ENCODE measurements at regions not wholly inside any gene's neighbourhood (a gene's known extent, or its start where the extent isn't known, plus 50 kb on each side); places are given as distances from the start of the nearest gene placed in this dataset.

DNA sequence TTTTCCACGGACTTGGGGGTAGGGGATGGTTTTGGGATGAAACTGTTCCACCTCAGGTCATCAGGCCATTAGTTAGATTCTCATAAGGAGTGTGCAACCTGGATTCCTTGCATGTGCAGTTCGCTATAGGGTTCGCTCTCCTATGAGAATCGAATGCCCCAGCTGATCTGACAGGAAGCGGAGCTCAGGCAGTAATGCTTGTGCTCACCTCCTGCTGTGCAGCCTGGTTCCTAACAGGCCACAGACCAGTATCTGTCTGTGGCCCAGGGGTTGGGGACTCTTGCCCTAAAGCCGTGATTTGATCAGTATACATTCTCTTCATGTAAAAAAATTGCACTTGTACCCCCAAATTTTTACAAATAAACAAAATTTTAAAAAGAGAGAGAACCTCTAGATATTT lies 219.4 kb upstream of the CPNE8 start:
- DNase-seq, result no peak

DNA sequence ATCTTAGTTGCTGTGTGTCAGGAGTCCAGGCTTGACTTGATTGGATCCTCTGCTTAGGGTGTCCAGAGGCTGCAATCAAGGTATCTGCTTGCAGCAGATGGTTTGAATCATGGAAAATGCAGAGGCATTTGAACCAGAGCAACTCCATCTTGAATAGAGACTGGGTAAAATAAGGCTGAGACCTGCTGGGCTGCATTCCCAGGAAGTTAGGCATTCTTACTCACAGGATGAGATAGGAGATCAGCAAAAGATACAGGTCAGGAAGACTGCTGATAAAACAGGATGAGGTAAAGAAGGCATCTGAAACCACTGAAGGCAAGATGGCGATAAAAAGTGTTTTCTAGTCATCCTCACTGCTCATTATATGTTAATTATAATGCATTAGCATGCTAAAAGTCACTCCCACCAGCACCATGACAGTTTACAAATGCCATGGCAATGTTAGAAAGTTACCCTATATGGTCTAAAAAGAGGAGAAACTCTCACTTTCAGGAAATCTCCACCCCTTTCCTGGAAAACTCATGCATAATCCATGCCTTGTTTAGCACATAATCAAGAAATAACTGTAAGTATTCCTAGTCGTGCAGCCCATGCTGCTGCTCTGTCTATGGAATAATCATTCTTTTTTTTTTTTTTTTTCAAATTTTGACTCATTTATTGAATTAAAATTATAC lies 218.3 kb upstream of the CPNE8 start:
- DNase-seq, result no peak

DNA sequence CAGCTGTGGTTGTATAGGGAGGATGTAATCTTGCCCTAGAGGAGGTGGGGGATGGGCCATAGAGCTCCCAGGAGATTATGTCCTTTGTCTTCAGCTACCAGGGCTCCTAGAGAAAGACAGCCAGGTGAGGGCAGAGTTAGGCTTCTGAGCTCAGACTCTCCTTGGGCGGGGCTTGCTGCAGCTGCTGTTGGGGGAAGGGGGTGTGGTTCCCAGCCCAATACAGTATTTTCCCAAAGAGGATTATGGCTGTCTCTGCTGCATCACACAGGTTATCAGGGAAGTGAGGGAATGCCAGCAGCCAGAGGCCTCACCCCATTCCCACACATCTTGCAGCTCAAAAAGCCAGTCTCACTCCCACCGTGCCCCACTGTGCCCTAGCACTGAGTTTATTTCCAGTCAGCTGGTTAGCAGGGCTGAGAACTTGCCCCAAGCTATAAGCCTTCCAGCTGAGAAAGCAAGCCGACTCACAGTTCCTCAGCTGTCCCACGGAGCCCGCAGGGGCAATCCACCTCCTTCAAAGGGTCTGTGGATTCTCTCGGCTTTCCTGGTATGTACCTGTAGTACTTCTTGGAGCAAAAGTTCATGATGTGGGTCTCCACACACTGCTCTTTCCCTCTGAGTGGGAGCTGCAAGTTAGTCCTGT lies 217.3 kb upstream of the CPNE8 start:
- DNase-seq, result no peak

DNA sequence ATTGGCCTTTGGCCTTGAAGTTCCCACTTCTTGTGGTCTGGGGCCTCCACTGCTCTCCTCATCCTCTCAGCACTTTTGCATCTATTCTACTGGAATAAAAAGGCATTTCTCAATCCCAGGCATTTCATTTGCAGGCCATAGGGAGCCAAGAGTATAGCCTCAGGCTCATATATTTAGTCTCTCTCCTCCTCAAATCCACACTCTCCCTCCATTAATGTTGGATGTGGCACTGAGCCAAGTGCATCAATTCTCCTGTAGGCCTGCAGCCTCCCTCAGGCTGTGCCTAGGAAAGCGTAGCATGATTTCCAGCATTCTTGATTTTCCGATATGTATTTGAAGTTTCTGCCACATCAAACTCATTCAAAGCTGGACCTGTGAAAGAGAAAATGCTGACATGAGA lies 211.5 kb upstream of the CPNE8 start:
- no peak for DNase-seq

DNA sequence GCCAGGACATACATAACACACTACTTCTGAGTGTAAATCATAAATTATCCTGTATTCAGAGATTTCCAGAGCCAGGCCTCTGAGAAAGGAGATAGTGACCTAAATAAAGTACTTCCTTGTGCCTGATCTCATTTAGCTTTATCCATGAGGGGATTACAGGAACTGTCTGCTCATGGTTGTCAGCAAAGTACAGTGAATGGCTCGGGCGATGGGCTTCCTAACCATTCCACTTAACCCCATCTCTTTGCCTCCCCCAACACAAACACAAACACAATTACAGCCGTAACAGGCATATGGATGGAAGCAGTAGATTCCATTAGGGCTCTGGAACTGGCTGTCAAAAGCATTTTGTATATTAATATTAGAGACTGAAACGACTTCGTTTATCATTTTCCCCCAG lies 206.7 kb upstream of the CPNE8 start:
- DNase-seq, result no peak

DNA sequence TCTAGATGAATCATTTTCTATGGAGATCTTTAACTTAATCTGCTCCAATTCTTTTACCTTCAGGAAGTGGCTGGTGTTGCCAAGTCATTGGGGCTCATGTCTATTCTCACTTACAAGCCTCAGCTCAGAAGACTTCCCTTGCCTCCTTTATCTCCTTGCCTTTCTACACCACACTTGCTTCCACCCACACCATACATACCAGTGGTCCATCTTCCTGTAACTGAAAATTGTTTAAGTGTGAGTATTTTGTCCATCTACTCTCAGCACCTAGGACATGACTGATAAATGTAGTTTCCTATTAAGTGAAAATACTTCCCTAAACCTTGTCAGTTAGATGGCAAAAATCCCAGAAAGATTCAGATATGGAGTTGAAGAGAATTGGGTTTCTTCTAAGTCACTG lies 199.7 kb upstream of the CPNE8 start:
- no peak for DNase-seq

DNA sequence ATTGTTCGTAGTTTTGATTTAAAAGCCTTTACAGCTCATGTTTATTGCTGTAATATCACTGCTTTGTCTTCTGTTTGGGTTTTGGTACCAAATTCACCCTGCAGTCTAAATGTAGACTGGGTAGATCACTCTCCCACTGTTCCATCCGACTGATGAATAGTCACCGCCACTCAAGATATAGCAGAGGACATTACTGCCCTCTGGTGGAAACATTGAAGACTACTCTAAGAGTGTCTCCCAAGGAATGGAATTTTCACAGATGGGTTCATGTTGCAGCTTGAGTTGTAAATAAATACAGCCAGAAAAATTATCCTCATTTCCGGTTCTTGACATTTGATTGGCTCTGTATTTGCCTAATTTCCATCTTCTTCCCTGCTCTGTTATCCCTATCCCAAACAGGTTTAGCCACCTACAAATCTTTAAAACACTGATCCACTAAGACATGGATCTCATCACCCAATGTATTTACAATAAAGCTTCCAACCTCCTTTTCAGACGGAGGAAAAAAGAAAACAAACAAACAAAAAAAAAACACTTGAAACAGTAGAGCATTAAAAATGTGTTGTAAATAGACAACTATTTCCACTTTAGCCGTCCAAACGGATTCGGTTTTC lies 198.3 kb upstream of the CPNE8 start:
- peak; percentile 43 for DNase-seq

DNA sequence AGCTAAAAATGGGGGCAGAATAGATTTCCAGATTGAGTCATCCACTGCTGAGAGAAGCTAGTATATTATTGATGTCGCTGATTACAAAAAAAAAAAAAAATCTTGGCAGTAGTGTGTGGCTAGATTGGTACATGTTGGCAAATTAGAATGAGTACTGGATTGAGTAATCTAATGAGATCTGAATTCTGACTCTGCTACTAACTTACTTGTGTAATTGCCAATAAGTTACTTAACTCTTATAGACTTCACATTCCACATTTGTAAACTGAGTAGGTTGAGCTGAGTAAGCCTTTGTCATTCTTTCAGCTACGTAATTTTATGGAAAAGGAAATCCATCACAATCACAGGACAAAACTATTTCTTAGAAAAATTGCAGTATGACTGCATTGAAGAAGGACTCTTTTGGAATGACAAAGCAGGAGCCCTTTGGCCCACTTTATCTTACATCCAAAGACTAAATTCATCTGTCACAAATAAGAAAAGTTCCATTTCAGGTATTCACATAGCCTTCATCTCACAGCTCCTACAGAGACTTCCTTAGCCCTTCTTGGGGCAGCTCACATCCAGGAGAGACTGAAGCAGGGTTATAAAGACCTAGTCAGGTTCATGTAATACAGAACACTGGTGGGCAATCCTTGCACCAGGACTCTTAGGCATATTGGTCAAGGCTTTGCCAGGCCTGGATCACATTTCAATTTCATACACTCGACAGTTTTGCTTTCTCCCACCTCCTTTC lies 197.3 kb upstream of the CPNE8 start:
- no peak for DNase-seq

DNA sequence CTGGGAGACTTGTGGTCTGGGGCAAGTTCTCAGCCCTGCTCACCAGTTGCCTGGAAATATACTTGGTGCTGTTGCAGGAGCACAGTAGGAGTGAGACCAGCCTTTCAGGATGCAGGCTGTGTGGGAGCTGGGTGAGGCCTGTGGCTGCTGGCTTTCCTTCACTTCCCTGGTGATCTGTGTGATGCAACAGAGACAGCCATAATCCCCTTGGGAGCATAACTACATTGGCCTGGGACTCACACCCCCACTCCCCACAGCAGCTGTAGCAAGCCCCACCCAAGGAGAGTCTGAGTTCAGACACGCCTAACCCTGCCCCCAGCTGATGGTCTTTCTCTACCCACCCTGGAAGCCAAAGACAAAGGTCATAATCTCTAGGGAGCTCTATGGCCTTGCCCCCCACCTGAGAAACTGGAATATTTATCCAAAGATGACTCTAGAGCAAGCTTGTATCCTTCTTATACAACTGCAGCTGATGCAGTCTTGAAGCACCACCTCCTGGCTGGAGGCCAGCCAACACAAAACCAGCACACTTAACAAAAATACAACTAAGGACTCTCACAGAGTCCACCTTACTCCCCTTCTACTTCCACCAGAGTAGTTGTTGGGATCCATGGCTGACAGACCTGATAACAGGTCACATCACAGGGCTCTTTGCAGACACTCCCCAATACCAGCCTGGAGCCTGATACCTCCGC lies 190.4 kb upstream of the CPNE8 start:
- no peak for DNase-seq

DNA sequence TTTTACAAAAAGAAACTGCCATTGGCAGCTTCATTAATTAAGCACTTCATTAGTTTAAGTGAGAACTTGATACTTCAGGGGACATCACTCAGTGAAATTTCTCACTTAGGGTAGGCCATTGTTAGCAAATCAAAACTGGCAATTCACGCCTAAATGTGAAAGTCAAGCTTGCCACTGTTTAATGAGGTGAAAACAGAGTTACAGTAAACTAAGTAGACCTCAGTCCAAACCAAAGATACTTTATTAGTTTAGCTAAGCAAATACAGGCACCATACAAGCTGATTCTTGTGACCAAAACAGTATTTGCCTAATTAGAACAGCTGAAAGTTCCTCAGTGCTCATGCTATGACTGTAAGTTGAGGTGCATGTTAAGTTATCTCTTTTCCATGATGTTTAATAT lies 176.5 kb upstream of the CPNE8 start:
- DNase-seq, result no peak

DNA sequence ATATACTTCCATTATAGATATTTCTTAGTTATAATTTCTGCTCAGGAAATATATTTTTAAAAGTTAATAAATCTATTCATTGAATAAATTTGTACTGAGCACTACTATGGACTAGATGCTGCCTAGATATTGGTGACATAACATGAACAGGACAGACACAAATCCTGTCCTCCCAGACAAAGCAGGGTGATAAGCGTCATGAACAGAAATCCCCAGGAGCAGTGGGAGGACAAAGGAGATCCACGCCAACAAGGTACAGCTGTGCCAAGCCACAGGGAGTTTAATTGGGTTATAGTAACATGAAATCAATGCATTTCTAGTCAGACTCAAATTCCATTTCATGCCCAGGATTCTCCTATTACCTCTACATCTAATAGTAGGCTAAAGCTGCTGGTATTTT lies 171.8 kb upstream of the CPNE8 start:
- DNase-seq, result no peak

DNA sequence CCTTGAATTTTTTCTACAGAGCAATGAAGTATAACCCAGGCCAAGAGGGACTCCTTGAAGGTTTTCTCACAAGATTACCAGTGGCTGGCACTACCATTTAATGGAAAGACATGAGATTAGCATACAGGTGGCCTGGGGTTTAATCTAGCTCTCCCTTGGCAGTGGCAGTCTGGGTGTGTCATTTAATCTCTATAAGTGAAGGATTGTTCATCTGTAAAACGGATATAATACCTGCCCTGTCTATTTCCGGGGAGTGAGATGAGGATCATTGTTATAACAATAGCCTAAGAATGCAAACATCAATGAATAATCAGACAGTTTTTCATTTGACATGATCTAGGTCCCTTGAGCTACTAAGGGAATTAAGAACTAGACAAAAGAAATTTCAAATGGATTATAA lies 168.7 kb upstream of the CPNE8 start:
- DNase-seq, result no peak

DNA sequence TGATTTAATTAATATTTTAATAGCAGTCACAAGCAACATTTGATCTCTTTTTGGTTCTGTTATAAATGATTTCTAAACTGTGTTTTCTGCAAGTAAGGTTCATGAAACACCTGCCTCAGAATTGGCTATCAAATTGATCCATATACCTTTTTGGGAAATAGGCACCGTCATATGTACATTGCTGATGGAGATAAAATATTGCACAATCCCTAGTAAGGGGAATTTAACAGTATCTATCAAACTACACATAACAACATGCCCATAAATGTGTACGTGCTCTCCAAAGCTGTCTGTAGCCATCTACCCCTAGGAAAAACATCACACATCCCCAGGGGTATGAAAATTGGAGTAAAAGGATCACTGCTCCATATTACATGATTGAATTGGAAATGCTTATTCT lies 167.3 kb upstream of the CPNE8 start:
- DNase-seq, result no peak

DNA sequence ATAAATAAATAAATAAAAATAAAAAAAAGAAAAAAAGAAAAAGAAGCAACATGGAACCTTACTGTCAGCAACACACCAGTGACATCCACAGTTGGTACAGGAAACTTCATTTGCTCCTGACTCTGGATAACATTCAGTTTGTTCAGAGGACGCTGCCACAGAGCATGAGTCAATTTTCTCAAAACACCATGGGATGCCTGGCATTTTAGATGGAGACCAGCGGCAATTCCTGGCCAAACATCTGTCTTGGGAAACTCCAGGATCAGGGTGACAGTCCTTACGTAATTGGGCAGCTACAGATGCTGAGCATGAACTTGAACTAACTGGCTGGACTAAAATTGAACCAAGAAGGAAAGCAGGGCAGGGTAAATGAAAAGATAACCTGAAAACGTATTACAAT lies 166.2 kb upstream of the CPNE8 start:
- no peak for DNase-seq

DNA sequence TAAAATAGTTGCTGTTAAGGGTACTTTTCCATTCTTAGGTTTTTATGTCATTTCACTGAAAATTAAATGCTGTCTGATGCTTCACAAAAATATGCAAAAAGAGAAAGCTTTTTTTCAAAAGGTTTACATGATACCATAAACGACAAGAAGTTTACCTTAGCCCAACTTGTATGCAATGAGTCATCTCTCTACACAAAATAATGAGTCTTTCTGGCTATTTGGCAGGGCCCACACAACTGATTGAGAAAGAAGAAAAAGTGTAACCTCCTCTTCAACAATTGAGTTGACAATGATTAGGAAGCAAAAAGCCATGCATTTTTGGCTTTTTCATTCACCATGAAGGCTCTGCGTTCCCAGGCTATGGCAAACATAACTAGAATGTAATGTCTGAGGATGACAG lies 165.4 kb upstream of the CPNE8 start:
- no peak for DNase-seq

DNA sequence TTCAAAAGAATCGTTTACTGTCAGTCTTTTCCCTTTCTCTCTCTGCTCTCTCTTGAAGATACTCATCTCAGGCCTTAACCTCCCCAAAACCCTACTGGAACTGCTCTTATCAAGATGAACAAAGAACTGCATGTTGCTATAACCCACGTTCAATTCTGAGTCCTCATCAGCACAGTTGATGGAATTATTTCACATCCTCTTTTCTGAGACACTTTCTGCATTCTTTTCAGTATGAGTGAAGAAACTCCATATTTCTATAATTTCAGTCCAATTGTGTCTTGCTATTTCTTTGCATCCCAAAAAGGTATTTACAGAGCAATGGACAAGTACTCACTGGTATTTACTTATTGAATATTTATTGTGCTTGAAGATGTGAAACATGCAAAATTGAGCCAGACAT lies 160.1 kb upstream of the CPNE8 start:
- no peak for DNase-seq

DNA sequence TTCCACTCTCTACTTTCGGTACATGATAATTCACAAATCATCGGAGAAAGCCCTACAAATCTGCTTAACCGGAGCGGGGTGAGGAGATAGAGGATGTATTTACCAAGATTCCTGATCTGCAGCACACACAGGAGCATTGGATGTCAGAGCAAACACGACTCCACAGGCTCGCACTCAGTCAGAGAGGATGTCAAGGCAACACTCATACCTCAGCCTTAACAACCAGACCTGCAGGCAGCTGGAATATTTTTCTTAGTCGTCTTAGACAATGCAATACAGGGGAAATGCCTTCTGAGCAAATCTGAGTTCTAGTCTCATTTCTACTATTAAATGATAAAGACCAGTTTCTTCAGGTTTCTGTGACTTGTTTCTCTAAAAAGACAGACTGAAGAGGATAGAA lies 159.3 kb upstream of the CPNE8 start:
- no peak for DNase-seq

DNA sequence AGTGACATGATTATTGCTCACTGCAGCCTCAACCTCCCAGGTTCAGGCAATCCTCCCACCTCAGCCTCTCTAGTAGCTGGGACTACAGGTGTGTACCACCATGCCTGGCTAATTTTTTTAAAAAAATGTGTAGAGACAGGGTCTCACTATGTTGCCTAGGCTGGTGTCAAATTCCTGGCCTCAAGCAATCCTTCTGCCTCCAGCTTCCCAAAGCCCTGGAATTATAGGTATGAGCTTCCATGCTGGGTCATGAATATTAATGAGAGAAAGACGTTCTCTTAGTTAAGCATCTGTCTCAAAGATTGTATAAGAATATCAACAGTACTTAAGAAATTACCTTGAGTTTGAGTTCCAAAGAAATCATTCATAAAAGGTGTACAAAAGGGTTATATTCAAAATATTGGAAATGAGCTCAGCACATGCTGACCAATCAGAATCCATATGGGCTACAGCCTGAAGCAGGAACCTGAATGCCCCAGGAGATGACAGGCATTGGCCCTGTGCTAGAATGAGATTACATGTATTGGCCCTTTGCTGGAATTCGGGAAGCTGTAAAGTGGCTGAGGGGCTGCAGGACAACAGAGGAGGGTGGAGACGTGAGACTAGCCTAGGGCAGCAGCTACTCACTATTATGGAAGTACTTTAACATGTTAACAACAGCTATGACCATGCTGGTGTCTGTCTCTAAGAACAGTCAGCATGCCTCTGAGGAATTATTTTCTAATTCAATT lies 157.0 kb upstream of the CPNE8 start:
- no peak for DNase-seq

DNA sequence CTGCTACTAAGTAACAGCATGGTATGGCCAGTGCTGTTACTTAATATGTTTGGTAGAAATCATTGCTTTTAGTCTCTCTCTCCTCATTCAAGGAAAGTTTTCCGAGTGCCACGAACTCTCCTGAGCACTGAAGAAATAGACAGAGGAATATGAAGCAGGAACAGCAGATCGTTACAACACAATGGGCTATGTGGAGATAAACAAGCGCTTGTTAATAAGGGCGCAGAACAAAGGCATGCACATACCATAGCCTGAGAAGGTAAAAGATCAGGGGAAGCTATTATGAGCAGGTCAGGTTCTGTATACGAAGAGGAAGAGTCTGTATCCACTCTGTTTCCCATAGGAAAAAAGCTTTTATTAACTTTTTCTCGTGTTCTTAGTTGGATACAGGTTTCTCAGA lies 156.2 kb upstream of the CPNE8 start:
- no peak for DNase-seq

DNA sequence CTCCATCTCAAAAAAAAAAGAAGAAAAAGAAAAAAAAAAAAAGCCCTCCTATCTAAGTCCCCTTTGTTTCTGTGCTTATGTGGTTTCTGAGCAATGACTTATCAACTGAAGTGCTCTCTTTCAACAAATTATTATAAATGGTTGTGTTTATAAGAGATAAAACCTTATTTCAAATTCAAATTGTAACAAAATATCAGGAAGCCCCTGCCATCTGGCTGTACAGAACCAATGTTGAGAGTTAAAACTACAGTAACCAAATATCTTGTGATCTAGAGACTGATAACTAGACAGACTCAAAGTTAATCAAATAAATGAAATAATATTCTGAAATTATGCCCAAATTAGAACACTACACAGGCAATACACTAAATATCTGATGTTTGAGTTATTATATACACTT lies 143.0 kb upstream of the CPNE8 start:
- DNase-seq, result no peak

DNA sequence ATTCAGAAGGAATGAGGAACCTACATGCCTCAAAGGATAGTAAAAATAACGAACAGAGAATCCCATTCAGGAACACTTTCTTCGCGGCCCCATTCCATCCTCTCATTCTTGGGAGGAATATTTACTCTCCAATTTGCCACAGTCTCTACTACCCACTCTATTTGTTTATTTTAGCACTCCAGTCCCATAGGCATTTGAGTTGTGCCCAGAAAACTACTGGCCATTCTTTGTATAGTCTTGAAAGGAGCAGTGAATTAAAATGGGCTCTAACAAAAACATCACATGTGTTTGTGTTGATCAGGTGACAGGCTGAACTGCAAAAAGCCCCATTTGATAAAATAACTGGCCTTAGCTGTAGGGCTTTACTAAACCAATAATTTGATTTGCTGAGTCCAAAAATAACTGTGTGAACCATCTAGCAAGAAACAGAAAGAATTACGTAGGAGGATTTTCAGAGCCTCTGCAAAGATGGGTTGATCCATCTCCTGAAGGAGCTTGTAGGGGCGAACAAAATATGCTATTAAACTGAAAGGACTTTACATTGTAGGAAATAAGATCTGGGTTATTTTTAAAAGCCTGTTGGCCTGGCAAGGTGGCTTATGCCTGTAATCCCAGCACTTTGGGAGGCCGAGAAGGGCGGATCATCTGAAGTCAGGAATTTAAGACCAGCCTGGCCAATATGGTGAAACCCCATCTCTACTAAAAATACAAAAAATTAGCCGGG lies 142.3 kb upstream of the CPNE8 start:
- no peak for DNase-seq

DNA sequence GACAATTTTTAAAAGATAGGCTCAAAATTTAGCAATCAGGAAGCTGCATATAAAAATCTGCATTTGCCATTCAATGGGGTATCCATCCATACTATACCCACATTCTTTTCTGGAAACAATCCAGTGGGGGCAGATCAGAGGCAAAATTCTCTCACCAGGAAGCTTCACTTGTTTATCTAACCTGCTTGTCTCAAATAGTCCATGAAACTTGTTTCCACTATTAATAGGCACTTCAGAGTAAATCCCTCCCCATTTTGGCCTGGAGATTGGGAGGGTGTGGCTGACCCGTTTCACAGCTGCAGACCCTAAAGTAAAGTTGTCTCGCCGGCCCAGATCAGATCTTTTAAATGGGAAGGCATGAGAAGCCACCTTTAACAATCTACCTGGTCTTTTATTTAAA lies 139.4 kb upstream of the CPNE8 start:
- no peak for DNase-seq
